C4-2B (cell line): ENCODE measurements at regions not wholly inside any gene's neighbourhood (a gene's known extent, or its start where the extent isn't known, plus 50 kb on each side); places are given as distances from the start of the nearest gene placed in this dataset.

ENCODE experiments used
- H3K27ac ChIP-seq: fragments of 450-650 bp; 2 replicates; pipeline ENCODE4 v1.5.1; 2017
- CTCF ChIP-seq: fragments of 450-650 bp; conservative IDR thresholded peaks from 2 replicates; pipeline ENCODE4 v1.5.1; 2017; ENCODE audit warnings: mild to moderate bottlenecking
- ZFX ChIP-seq: fragments of 450-650 bp; IDR thresholded peaks from 2 replicates; pipeline ENCODE4 v1.6.1; 2017

GRCh38 chr11:131299598-131300438 lies 70.6 kb upstream of the NTM start:
- H3K27ac ChIP-seq: no peak overlapping the region
- no peak for TF ChIP-seq CTCF
- TF ChIP-seq ZFX: no peak

- no peak for TF ChIP-seq CTCF
- no peak for TF ChIP-seq ZFX
- no peak overlapping the region for H3K27ac ChIP-seq
These were observed 70.0 kb upstream of the NTM start for GRCh38 chr11:131300439-131300717.

- TF ChIP-seq ZFX: no peak
- TF ChIP-seq CTCF: no peak
- H3K27ac ChIP-seq: no peak overlapping the region
These were observed 69.1 kb upstream of the NTM start for GRCh38 chr11:131301306-131301705.

GRCh38 chr11:131302836-131303235 lies 67.6 kb upstream of the NTM start:
- H3K27ac ChIP-seq: no peak overlapping the region
- no peak for TF ChIP-seq CTCF
- no peak for TF ChIP-seq ZFX

- TF ChIP-seq ZFX: no peak
- no peak for TF ChIP-seq CTCF
- H3K27ac ChIP-seq: no peak overlapping the region
These were observed 66.8 kb upstream of the NTM start for GRCh38 chr11:131303611-131304119.

GRCh38 chr11:131305005-131305404 lies 65.4 kb upstream of the NTM start:
- H3K27ac ChIP-seq: no peak overlapping the region
- TF ChIP-seq CTCF: no peak
- no peak for TF ChIP-seq ZFX

GRCh38 chr11:131307506-131307905 lies 62.9 kb upstream of the NTM start:
- TF ChIP-seq ZFX (no peak), CTCF (no peak)
- no peak overlapping the region for H3K27ac ChIP-seq
